ENCODE measurements at regions not wholly inside any gene's neighbourhood (a gene's known extent, or its start where the extent isn't known, plus 50 kb on each side); places are given as distances from the start of the nearest gene placed in this dataset.
A peak's percentile ranks its signal among the peaks of the same experiment; 100 is the strongest.

DNA sequence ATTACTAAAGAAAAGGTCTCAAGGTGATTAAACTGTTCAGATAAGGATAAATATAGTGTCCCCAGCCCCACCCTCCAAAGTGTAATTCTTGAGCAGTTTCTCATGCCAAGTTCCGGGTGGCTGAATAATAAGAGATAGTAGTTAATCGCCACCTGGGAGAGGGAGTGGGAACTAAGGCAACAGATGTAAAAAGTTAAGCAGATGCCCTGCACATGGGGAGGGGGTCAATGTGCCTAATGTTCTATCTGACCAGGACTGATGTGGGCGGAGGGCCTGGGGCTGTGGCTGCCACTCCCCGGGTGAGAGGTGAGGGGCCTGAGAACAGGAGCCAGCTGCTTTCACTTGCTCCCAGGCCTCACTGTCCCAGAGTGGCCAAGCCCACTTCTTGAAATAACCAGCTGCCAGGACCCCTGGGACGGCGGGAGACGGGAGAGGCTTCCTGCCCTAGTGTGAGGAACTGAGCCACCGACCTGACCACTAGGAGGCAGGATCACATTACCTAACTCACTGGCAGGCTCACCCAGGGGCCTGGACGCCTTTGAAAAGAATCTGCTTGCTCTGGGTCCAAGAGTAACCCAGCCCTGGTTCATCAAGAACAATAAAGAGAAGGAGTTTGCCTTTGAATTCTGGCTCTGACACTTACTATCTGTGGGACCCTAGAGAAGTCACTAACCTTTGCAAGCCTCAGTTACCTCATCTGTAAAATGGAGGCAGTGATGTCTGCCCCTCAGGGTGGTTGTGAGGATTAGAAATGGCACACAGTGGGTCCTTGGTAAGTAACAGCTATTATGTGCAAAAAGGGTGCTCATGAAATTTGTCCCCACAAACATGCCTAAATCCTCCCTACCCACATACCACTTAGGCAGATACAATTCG, 179.2 kb downstream of the ATG4C start:
- intact Hi-C loops (cut with DNase I; ENCODE audit: low total_unique reads) = no loop called here
- Histone ChIP-seq H3K4me3 (no peak overlapping the region), H3K9me3 (no peaks in the 10 kb centered on the region), H3K27ac (no peak overlapping the region), H3K4me1 (no peaks in the 10 kb centered on the region), H3K36me3 (no peaks in the 10 kb centered on the region), H3K27me3 (no peaks in the 10 kb centered on the region)
- no peak for TF ChIP-seq POLR2A (IDR thresholded peaks at IDR 0.05)
- TF ChIP-seq, protein P1, sequence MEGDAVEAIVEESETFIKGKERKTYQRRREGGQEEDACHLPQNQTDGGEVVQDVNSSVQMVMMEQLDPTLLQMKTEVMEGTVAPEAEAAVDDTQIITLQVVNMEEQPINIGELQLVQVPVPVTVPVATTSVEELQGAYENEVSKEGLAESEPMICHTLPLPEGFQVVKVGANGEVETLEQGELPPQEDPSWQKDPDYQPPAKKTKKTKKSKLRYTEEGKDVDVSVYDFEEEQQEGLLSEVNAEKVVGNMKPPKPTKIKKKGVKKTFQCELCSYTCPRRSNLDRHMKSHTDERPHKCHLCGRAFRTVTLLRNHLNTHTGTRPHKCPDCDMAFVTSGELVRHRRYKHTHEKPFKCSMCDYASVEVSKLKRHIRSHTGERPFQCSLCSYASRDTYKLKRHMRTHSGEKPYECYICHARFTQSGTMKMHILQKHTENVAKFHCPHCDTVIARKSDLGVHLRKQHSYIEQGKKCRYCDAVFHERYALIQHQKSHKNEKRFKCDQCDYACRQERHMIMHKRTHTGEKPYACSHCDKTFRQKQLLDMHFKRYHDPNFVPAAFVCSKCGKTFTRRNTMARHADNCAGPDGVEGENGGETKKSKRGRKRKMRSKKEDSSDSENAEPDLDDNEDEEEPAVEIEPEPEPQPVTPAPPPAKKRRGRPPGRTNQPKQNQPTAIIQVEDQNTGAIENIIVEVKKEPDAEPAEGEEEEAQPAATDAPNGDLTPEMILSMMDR (IDR thresholded peaks at IDR 0.05) = peak in 1 of 3 donors; percentile 15
- no peak for TF ChIP-seq POLR2AphosphoS5 (IDR thresholded peaks at IDR 0.05)
- DNase-seq (ENCODE audit: low spot score in 2 of 2) = no peak

DNA sequence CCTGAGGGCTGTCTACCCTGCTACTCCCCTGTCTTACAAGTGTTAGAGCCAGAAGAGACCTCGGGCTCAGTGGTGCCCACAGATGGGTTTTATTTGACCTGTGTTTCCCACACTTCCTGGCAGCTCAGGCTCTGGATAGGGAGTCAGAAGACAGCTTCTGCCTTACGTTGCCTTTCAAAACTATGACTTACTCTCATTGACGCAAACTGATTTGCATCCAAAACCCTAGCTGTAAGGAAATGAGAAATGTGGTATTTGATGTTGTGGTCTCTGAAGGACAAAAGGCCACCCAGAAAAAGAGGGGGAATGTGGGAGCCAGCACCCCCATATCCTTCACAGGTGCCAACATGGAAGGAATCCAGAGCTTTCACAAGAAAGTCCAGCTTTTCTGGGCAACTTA, 180.2 kb downstream of the ATG4C start:
- Histone ChIP-seq H3K4me3 (no peak overlapping the region), H3K27ac (no peak overlapping the region), H3K27me3 (no peaks in the 10 kb centered on the region), H3K9me3 (no peaks in the 10 kb centered on the region), H3K4me1 (no peaks in the 10 kb centered on the region), H3K36me3 (no peaks in the 10 kb centered on the region)
- DNase-seq (ENCODE audit: low spot score in 2 of 2) = no peak
- TF ChIP-seq, protein P1 (IDR thresholded peaks at IDR 0.05) = no peak
- no peak for TF ChIP-seq POLR2AphosphoS5 (IDR thresholded peaks at IDR 0.05)
- TF ChIP-seq POLR2A (IDR thresholded peaks at IDR 0.05) = no peak
- intact Hi-C loops (cut with DNase I; ENCODE audit: low total_unique reads) = no loop called here

DNA sequence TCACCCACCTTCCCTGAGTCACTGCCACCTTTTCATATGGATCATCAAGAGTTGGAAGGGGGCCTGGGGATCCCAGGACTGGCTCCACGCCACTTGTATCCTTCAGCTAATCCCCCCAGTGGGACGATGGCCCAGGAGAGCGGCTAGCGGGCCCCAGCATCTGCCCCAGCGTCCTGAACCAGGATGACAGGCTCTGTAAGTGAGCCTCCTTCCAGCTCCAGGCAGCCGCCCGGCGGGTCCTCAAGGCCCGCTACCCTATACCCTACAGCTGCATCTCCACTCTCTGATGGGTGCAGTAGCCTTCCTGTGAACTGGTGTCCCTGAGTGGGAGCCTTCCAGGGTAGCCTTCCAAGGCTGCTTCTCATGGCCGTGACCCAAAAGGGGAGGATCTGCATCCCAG, 183.1 kb downstream of the ATG4C start:
- H3K4me3 ChIP-seq = no peak overlapping the region
- intact Hi-C loops (cut with DNase I; ENCODE audit: low total_unique reads) = no loop called here
- H3K27me3 ChIP-seq = no peaks in the 10 kb centered on the region
- H3K36me3 ChIP-seq = no peaks in the 10 kb centered on the region
- DNase-seq (ENCODE audit: low spot score in 2 of 2) = no peak
- no peaks in the 10 kb centered on the region for H3K9me3 ChIP-seq
- no peak overlapping the region for H3K27ac ChIP-seq
- H3K4me1 ChIP-seq = no peaks in the 10 kb centered on the region
- TF ChIP-seq POLR2A (IDR thresholded peaks at IDR 0.05) (no peak), POLR2AphosphoS5 (IDR thresholded peaks at IDR 0.05) (no peak)
- TF ChIP-seq, protein P1 (IDR thresholded peaks at IDR 0.05) = no peak

DNA sequence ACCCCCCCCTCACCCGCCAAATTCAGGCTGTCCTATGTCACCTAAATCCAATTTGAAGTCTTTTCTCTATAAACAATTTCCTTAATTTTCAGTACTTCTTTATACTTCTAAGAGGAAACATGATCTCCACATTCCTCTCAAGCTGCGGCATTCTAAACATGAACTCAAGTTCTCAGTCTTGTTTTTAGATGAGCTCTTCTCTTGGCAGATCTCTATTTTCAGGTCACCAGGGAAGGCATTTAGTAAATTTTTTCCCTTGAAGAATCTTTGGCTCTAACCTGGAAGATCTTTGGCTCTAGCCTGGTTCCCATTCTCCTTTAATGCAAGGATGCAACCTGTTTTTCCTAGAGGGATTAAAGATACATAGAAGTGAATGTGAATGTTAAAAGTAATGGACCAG, 193.4 kb downstream of the ATG4C start:
- DNase-seq (ENCODE audit: low spot score in 2 of 2) = no peak
- H3K27me3 ChIP-seq = no peaks in the 10 kb centered on the region
- intact Hi-C loops (cut with DNase I; ENCODE audit: low total_unique reads) = no loop called here
- no peaks in the 10 kb centered on the region for H3K4me1 ChIP-seq
- H3K9me3 ChIP-seq = no peaks in the 10 kb centered on the region
- H3K4me3 ChIP-seq = no peak overlapping the region
- TF ChIP-seq POLR2AphosphoS5 (IDR thresholded peaks at IDR 0.05) (no peak), POLR2A (IDR thresholded peaks at IDR 0.05) (no peak)
- TF ChIP-seq, protein P1 (IDR thresholded peaks at IDR 0.05) = no peak
- no peak overlapping the region for H3K27ac ChIP-seq
- H3K36me3 ChIP-seq = no peaks in the 10 kb centered on the region

DNA sequence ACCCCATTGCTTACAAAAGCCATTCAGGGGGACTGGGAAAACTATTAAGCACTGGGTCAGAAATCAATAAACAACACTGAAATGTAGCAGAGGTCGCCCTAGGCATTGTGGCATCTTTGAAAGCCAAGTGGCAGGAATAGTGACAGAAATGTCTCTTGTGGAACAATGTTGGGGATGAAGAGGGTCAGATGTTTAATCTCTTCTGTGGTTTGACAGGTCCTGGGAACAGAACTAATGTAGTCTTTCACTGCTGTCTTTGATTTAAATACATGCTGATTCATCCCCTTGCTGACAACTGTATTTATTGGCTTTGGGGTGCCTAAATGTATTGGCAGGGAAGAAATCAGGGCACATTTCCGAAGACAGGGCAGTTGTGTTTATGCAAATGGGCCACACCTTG, 194.8 kb downstream of the ATG4C start:
- intact Hi-C loops (cut with DNase I; ENCODE audit: low total_unique reads) = no loop called here
- Histone ChIP-seq H3K36me3 (no peaks in the 10 kb centered on the region), H3K27me3 (no peaks in the 10 kb centered on the region), H3K4me1 (no peaks in the 10 kb centered on the region), H3K27ac (no peak overlapping the region), H3K9me3 (no peaks in the 10 kb centered on the region), H3K4me3 (no peak overlapping the region)
- no peak for DNase-seq (ENCODE audit: low spot score in 2 of 2)
- TF ChIP-seq POLR2A (IDR thresholded peaks at IDR 0.05) = no peak
- TF ChIP-seq, protein P1 (IDR thresholded peaks at IDR 0.05) = no peak
- no peak for TF ChIP-seq POLR2AphosphoS5 (IDR thresholded peaks at IDR 0.05)

Data from breast epithelium (tissue), 4 donors.